Activated T-cell treated with anti-CD3 and anti-CD28 coated beads for 1 hour (primary cell): ENCODE measurements at regions not wholly inside any gene's neighbourhood (a gene's known extent, or its start where the extent isn't known, plus 50 kb on each side); places are given as distances from the start of the nearest gene placed in this dataset.

ENCODE experiments used
- DNase-seq: peaks from one replicate; pipeline ENCODE4 v3.0.0-alpha.2; 2020; ENCODE audit warnings: low read depth

- no peak for DNase-seq
These were observed 201.2 kb upstream of the PIK3C3 start for GRCh38 chr18:41753826-41754225.

GRCh38 chr18:41752826-41753225, 202.2 kb upstream of the PIK3C3 start:
- no peak for DNase-seq

DNA sequence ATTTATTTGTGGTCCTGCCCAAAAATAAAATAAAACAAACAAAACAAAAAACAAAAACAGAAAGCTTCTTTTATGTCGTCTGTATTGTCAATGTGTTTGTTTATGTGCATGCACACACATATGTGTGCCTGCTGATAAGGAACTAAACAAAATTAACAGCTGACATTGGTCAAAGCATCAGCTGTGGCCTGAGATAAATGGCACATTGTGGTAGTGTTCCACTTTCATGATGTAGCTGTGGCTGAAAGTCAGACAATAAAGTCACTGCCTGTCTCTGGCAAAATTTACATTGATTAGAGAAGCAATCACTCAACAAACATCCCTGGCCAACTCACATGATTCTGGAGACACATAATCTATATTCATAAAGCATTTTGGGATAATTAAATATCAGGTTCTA, 203.4 kb upstream of the PIK3C3 start:
- DNase-seq = no peak

DNA sequence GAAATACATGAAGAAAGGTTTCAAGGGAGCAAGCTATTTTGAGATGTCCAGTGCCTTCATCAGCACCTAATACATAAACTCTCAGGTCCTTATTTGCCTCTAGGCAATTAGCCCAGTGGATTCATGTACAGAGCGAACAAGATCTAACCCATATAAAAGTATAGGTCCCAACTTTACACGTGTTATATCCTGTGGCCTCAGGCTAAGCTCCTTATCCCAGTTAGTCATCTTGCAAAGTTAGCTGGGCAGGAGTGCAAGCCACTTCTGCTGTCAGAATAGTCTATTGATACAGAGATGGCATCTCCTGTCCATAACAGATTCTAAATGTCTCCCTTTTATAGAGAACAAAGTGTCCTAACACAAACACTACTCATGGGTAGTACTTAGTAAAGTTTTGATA, 203.9 kb upstream of the PIK3C3 start:
- DNase-seq = no peak

DNA sequence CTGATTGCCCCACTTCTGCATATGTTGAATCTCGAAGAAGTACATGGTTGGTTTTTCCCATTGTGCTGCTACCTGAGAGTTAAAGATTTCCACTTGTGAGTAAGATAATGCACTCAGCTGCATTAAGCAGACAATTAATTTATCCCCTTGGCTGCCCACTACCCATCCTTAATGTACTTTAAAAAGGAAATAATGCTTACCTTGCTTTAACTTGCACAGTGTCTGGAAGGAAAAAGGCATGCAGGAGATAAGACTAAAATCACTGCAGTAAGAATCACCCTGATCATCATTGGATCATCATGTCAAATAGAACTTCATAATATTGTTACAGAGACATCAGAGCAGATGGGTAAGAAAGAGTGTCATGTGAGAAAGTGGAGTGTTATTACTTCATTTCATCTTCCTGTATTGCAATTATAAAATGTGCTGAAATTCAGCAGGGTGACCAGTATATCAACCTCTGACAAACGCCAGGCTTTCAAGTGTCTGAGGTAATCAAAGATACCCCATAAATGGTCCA, 207.3 kb upstream of the PIK3C3 start:
- DNase-seq = no peak

DNA sequence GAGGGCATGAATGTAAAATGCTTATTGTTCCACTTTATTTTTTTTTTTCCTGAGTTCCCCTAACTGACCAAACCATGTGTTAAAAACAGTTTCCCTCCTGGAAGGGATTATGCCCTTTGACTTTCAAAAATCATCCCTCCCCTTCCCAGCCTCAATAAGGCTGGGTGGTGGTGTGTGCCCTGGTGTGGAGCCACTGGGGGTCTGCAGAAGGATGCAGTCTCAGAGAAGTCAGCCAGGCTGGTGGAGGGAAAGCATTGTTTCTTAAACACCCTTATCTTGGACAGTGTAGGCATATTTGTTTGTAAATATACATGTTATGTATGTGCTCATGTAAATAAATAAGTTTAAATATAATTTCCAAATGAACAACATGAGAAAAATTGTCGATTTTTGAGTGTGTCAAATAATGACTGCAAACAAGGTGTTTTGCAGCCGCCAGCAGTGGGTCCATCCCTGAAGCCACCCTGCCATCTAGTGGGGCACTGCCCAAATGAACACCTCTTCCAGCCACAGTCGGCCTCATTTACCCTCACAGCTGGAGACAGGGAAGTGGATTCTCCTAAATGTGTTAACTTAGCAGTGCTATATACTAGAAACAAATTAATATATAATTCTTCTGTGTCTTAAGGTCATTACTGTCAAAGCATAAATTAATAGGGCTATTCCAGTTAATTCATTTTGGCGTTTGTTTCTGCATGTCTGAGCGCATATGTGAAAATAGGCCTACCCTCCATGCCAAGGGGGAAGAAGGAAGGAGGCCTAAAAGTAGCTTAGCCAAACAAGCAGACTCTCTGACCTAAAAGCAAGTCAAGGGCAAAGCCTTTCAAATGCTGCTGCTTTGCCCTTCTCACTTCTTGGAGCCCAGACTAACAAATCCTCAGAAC, 209.6 kb upstream of the PIK3C3 start:
- DNase-seq = no peak

DNA sequence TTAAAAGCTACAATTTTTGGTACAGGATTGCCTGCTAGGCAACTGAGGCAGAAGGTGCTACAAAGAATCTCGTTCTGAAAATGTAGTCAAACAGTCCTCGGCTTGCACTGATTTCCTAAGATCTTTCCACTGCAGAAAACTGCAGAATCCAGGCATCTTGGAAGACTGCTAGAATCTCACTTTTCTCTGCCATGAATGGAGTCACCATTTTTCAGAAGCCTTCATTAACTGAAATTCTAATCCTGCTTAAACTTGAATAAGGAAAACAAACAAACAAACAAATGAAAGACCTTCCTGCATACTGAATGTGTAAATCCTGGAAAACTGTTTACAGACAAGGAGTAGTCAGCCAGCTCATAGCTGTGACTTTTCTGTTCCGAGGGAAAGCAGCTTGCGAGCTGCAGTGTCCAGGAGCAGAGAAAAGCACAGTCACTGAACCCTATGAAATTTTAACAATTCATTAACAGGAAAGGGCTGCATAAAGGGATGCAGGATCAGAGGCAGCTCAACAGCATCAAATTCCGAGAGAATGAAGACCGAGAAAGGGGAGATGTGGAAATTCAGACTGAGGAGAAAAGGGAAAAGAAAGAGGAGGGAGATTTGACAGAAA, 210.5 kb upstream of the PIK3C3 start:
- DNase-seq = no peak

DNA sequence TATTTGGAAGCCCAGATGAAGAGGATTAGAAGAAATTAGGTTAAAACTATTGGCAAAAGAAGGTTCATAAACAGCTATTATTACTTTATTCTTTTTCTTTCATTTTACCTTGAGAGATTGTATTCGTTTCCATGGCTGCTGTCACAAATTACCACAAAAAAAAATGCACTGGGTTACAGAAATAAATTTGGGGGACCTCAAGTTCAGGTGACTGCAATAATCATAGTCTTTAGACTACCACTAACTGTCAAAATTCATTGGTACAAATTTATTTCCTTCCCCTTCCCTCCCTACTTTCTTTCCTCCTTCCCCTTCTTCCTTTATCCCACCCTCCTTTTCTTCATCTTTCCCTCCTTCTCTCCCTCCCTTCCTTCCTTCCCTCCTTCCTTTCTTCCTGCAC, 217.8 kb upstream of the PIK3C3 start:
- no peak for DNase-seq

- DNase-seq = no peak
These were observed 220.1 kb upstream of the PIK3C3 start for GRCh38 chr18:41734917-41735316.

DNA sequence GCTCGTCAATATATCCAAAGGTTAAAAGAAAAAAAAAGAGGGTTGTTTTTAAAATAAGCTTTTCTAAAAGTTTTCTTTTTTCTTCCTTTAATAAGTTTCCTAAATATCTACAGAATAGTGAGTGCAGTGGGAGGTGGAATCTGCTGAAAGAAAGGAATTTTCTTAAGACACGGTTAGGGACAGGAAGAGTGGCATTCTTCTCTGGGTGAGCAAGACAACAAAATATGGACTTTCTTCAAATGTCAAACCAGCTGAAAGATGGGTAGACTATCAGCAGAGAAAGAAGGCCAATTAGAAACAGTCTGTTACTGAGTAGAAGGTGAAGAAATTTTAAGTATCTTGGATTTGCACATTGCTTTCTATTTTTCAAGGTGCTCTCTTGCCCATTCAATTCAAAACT, 222.7 kb upstream of the PIK3C3 start:
- no peak for DNase-seq

DNA sequence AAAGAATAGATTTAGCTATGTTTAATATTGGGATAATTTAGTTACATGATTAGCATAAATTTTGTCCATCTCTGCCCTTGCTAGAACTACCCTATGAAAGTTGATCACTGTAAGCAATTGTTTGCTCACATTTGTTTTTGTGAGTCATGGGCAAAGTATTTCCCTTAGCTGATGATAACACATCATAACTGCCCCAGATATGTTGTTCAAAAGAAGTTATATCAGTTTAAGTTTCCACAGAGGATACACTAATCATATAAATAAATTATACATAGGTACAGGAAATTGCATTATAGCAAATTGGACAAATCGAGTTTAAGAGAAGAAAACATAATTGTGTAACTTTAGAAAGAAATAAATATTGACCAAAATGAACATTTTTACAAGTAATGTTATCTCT, 223.2 kb upstream of the PIK3C3 start:
- no peak for DNase-seq

- no peak for DNase-seq
These were observed 230.8 kb upstream of the PIK3C3 start for GRCh38 chr18:41724195-41724594.

- DNase-seq = no peak
These were observed 233.8 kb upstream of the PIK3C3 start for GRCh38 chr18:41721103-41721790.

- no peak for DNase-seq
These were observed 234.8 kb upstream of the PIK3C3 start for GRCh38 chr18:41720226-41720625.

- no peak for DNase-seq
These were observed 235.2 kb upstream of the PIK3C3 start for GRCh38 chr18:41719808-41720207.

GRCh38 chr18:41714872-41715271, 240.2 kb upstream of the PIK3C3 start:
- DNase-seq = no peak

DNA sequence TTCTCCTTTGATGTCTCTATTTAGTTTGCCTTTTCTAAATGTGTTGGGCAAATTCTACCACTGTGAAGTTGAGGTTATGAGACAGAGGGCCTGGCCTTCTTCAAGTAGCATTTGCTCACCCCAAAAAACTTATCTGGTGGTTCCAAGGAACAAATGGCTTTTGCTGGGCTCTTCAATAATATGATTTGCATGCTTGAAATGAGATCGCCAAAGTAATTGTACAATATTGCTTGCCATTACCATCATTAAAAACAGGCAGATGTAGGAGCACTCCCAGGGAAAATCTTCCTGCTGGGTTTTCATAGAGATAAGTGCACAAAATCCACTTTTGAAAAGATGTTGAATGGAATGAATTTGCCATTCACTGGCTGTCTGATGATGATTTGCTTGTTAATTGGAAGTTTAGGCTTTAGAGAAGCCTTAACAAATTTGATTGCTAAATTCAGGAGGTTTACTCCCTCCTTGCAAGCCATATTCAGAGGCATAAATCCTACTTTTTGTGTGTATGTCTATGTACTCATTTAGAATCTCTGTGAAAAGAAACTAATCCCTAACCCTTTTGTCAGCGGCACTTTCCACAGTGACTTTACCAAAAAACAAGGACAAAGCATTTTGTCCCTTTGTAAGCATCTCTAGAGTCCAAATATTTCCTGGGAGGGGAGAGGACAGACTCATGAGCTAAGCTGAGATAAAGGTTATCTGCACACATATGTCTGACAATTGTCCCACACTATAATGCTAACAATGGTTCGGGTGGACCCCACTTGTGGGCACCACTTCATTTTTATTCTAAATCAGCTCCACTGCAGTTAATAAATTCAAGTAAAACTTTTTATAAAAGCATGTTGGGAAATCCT, 240.8 kb upstream of the PIK3C3 start:
- DNase-seq = no peak

DNA sequence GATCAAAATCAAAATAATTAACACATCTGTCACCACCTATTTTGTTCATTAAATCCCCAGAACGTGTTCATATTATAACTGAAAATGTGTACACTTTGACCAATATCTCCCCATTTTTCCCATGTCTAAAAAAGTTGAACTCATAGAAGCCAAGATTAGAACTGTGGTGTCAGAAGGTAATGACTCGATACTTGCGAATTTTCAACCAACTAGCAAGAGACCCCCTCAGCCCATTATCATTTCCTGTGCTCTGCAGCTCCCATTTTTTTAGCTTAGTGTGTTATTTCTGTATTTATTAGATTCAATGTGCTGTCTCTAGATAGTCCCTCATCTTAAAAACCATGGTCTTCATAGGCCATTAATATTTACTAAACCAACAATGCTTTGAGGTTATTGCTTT, 248.7 kb upstream of the PIK3C3 start:
- no peak for DNase-seq

DNA sequence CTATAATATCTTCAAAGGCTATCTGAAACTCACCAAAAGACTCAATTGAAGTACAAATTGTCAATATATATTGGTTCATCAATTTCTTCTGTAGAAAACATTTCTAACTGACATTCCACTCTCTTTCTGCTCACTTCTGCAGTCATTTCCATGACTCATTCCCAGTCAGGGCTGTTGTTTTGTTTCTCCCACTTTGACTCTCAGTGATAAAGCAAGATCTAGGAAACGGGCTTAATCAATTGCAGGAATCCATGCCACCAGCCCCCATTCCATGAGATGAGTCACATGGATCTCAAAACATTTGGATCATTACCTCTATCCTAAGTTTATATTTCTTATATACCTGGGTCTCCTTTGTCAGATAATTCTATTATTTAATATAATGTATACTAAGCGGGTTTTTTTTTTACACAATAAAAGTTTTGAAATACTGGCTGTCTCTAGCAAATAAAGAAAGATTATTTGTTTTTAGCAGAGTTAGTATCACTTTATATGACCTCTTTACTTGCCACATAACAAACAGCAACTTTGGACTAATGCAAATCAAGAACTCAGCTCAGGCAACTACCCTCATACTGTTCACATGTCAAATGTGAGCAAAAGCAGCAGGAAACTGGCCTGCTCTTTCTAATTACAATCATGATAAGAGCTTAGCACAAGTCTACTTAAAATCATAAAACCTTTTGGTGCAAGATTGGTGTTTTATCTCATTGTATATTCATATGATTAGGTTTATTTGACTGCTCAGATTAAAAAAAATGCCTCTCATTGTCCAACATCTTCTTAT, 251.1 kb upstream of the PIK3C3 start:
- DNase-seq = no peak

- no peak for DNase-seq
These were observed 254.6 kb upstream of the PIK3C3 start for GRCh38 chr18:41700416-41700815.

- DNase-seq = no peak
These were observed 259.6 kb upstream of the PIK3C3 start for GRCh38 chr18:41695441-41695840.
